ENCODE measurements at regions not wholly inside any gene's neighbourhood (a gene's known extent, or its start where the extent isn't known, plus 50 kb on each side); places are given as distances from the start of the nearest gene placed in this dataset.

- no peak for TF ChIP-seq CTCF (IDR thresholded peaks at IDR 0.05; ENCODE audit: low read length)
- no peak for TF ChIP-seq EZH2phosphoT487 (IDR thresholded peaks at IDR 0.05; ENCODE audit: low read length)
- no peak for TF ChIP-seq EZH2 (optimal IDR thresholded peaks at IDR 0.05; ENCODE audit: low read depth, low read length)
Observed at GRCh38 chr1:73711089-73711488, 486.9 kb downstream of the LRRIQ3 start.
